Breast epithelium (tissue), 4 donors: ENCODE measurements at regions not wholly inside any gene's neighbourhood (a gene's known extent, or its start where the extent isn't known, plus 50 kb on each side); places are given as distances from the start of the nearest gene placed in this dataset.

ENCODE experiments used
- DNase-seq, 2 donors: peaks; one replicate each; pipeline ENCODE4 v3.0.0-alpha.2; 2019; ENCODE audit warnings: low spot score in 2 of 2
- H3K27ac ChIP-seq, 2 donors: fragments of 200-600 bp; sonication (generic) in 1 of 2; one replicate each; pipeline ENCODE4 v1.5.1; 2016 to 2019; ENCODE audit warnings: mild to moderate bottlenecking in 1 of 2
- H3K27me3 ChIP-seq, 2 donors: fragments of 200-600 bp; sonication (generic) in 1 of 2; one replicate each; pipeline versions ENCODE4 v1.5.1 to v1.6.0; 2017 to 2019; ENCODE audit warnings: control low read depth in 1 of 2, mild to moderate bottlenecking in 1 of 2
- H3K36me3 ChIP-seq: fragments of 200-600 bp; one replicate; pipeline ENCODE4 v1.5.1; 2019
- H3K4me1 ChIP-seq, 2 donors: fragments of 200-600 bp; sonication (generic); one replicate each; pipeline ENCODE4 v1.5.1; 2016 to 2019; ENCODE audit warnings: control low read depth in 1 of 2
- H3K4me3 ChIP-seq, 3 donors: fragments of 200-600 bp; sonication (generic); 1 replicate in 2 of 3; 2 replicates in 1 of 3; pipeline ENCODE4 v1.5.1; 2016 to 2019; ENCODE audit warnings: mild to moderate bottlenecking in 3 of 3, moderate library complexity in 2 of 3
- H3K9me3 ChIP-seq, 2 donors: fragments of 200-600 bp; sonication (generic) in 1 of 2; one replicate each; pipeline ENCODE4 v1.5.1; 2016 to 2019; ENCODE audit warnings: control low read depth in 1 of 2
- POLR2A ChIP-seq: fragments of 450-650 bp; IDR thresholded peaks from one replicate; pipeline ENCODE4 v1.6.1; 2016; ENCODE audit warnings: antibody characterized with exemption, mild to moderate bottlenecking, moderate library complexity
- POLR2AphosphoS5 ChIP-seq, 3 donors: sonication (generic); formaldehyde crosslinking; IDR thresholded peaks; one replicate each; pipeline ENCODE4 v1.6.1; 2017; ENCODE audit warnings: antibody characterized with exemption in 3 of 3
- intact Hi-C: fragments of 100-400 bp; cut with DNase I; formaldehyde crosslinking; loops from one replicate; pipeline ENCODE4 v1.15.1; 2023; ENCODE audit warnings: low total_unique reads
- TF ChIP-seq, protein P1 (sequence below), 3 donors: fragments of 450-650 bp; IDR thresholded peaks; one replicate each; pipeline ENCODE4 v1.5.1; 2016 to 2017; ENCODE audit warnings: antibody characterized with exemption in 3 of 3, mild to moderate bottlenecking in 3 of 3, moderate library complexity in 3 of 3

DNA sequence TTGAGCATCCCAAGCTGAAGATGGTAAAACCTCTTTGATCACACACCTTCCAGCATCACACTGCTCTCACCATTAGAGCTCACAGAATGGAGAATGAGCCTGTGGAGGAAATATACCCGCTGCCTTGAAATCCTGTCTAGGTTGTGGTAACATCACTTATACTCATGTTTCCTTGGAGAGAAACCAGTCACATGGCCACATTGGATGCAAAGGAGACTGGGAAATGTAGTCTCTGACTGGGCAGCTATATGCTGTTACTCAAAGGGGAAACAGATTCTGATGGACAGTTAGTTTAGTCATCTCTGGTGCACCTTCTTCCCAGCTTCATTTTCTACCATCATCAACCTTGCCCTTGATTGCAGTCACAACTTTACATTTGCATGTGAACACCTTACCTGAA, 286.3 kb downstream of the ANKRD50 start:
- intact Hi-C loops = no loop called here
- no peaks in the 10 kb centered on the region for H3K36me3 ChIP-seq
- H3K27me3 ChIP-seq = no peaks in the 10 kb centered on the region
- no peaks in the 10 kb centered on the region for H3K9me3 ChIP-seq
- H3K4me1 ChIP-seq = no peaks in the 10 kb centered on the region
- DNase-seq = no peak
- H3K27ac ChIP-seq = no peak overlapping the region
- H3K4me3 ChIP-seq = no peak overlapping the region
- TF ChIP-seq POLR2AphosphoS5 (IDR thresholded peaks at IDR 0.05) (no peak), POLR2A (no peak)
- TF ChIP-seq, protein P1, sequence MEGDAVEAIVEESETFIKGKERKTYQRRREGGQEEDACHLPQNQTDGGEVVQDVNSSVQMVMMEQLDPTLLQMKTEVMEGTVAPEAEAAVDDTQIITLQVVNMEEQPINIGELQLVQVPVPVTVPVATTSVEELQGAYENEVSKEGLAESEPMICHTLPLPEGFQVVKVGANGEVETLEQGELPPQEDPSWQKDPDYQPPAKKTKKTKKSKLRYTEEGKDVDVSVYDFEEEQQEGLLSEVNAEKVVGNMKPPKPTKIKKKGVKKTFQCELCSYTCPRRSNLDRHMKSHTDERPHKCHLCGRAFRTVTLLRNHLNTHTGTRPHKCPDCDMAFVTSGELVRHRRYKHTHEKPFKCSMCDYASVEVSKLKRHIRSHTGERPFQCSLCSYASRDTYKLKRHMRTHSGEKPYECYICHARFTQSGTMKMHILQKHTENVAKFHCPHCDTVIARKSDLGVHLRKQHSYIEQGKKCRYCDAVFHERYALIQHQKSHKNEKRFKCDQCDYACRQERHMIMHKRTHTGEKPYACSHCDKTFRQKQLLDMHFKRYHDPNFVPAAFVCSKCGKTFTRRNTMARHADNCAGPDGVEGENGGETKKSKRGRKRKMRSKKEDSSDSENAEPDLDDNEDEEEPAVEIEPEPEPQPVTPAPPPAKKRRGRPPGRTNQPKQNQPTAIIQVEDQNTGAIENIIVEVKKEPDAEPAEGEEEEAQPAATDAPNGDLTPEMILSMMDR (IDR thresholded peaks at IDR 0.05) = no peak

DNA sequence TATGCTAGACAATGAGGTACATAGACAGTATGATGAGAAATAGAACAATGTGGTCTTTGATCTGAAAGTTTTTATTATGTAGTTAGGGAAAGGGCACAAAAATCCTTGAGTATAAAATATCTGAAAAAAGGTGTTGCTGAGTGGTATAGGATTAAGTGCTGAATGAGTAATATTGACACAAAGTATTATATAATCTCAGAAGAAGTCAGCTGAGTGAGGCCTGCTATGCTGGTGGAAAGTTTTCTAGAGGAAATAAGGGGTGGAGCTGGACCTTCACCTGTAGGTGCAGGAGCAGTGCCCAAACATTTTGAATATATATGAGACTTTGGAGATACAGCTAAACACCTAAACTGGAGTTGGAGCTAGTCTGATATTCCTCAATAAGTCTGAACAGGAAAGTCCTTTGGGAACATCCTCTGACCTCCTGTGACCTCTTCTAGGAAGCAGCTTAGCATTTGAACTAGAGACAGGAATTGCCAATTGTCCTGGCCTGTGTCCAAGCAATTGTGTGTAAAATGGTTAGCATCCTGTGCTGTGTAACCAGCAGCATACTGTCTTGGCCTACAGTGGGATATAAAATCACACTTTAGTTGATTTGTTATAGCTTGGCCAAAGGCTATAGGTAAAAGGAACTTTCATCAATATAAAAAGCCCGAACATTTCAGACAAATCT, 285.3 kb downstream of the ANKRD50 start:
- TF ChIP-seq POLR2A (no peak), POLR2AphosphoS5 (IDR thresholded peaks at IDR 0.05) (peak in 1 of 3 donors; percentile 43)
- intact Hi-C loops = no loop called here
- Histone ChIP-seq H3K27ac (no peak overlapping the region), H3K4me1 (no peaks in the 10 kb centered on the region), H3K4me3 (no peak overlapping the region), H3K27me3 (no peaks in the 10 kb centered on the region), H3K9me3 (no peaks in the 10 kb centered on the region), H3K36me3 (no peaks in the 10 kb centered on the region)
- no peak for DNase-seq

DNA sequence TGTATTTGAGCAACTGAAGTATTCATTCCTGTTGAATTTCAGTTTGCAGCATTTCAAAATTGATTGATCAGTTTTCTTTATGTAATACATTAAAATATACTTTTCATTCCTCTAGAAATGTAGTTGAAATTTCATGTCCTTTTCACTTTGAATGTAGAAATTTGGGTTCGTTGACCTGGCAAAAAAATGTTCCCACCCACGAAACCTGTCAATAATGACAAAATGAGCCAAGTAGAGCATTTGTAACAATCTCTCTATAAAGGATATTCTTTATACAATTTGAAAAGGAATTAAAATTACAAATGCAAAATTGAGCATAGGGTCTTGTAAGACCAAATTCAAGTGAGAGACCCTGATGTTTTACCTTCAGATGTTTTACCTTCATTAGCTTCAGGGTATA, 283.9 kb downstream of the ANKRD50 start:
- Histone ChIP-seq H3K4me3 (no peak overlapping the region), H3K27ac (no peak overlapping the region), H3K36me3 (no peaks in the 10 kb centered on the region), H3K27me3 (no peaks in the 10 kb centered on the region), H3K9me3 (no peaks in the 10 kb centered on the region), H3K4me1 (no peaks in the 10 kb centered on the region)
- intact Hi-C loops = no loop called here
- TF ChIP-seq POLR2AphosphoS5 (IDR thresholded peaks at IDR 0.05) (no peak), POLR2A (no peak)
- TF ChIP-seq, protein P1 (IDR thresholded peaks at IDR 0.05) = no peak
- DNase-seq = no peak

DNA sequence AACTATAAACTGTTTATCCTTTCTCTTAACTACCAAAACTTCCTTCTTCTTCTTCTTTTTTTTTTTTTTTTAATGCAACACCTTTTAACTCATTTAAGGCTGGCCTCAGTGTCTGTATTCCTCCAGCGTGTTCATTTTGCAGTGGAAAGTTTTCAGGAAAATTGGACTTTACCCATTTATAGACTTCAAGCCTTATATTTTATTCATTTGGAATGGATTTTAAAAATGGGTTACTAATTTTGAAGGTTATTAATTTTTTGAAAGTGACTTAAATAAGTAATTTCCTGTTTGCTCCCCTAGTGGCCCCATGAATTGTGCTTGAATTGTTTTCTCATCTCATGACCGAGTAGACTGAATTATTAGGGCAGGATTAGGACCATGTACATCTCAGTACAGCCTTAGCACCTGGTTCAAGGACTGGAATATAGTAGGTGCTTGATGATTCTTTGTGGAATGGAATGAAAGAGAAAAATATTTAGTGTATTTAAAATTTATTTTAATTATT, 282.7 kb downstream of the ANKRD50 start:
- TF ChIP-seq POLR2A = no peak
- TF ChIP-seq, protein P1 (IDR thresholded peaks at IDR 0.05) = no peak
- TF ChIP-seq POLR2AphosphoS5 (IDR thresholded peaks at IDR 0.05) = no peak
- intact Hi-C loops = no loop called here
- Histone ChIP-seq H3K9me3 (no peaks in the 10 kb centered on the region), H3K4me1 (no peaks in the 10 kb centered on the region), H3K4me3 (no peak overlapping the region), H3K27me3 (no peaks in the 10 kb centered on the region), H3K27ac (no peak overlapping the region), H3K36me3 (no peaks in the 10 kb centered on the region)
- no peak for DNase-seq

DNA sequence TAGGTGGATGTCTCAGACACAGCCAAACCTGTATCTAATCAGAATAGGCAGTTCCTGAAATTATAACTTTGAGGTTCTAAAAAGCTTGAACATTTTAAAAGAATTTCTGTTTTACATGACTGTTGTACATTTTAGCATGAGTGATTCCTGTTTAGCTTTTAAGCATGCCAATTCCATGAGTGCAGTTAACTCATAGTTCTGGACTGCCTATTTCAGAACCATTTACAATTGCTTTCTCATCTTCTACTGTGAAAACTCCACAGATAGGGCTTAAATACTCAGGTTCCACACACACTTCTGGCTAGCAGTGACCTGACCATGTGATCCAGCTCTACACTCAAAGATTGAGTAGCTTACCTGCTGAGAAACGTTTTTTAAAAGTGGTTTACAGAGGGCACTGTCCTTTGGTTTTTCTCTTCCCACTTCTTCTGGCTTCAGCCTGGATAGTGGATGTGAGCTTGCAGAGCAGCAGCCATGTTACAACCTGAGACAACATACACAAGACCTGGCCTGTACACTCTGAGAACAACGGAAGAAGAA, 280.8 kb downstream of the ANKRD50 start:
- H3K4me1 ChIP-seq = no peaks in the 10 kb centered on the region
- TF ChIP-seq, protein P1 (IDR thresholded peaks at IDR 0.05) = no peak
- TF ChIP-seq POLR2A (no peak), POLR2AphosphoS5 (IDR thresholded peaks at IDR 0.05) (no peak)
- DNase-seq = no peak
- intact Hi-C loops = no loop called here
- no peaks in the 10 kb centered on the region for H3K27me3 ChIP-seq
- no peaks in the 10 kb centered on the region for H3K9me3 ChIP-seq
- H3K36me3 ChIP-seq = no peaks in the 10 kb centered on the region
- H3K4me3 ChIP-seq = no peak overlapping the region
- H3K27ac ChIP-seq = no peak overlapping the region
